Loucy (cell line): ENCODE measurements at regions not wholly inside any gene's neighbourhood (a gene's known extent, or its start where the extent isn't known, plus 50 kb on each side); places are given as distances from the start of the nearest gene placed in this dataset.

Experiments used
- EZH2phosphoT487 ChIP-seq: fragments of 200-600 bp; IDR thresholded peaks from 2 replicates; pipeline ENCODE4 v1.6.1; 2018; ENCODE audit warnings: antibody characterized with exemption, mild to moderate bottlenecking, moderate library complexity, borderline replicate concordance
- TF ChIP-seq, protein P1 (sequence below): fragments of 200-600 bp; sonication (generic); conservative IDR thresholded peaks from 2 replicates; pipeline ENCODE4 v1.5.1; 2014; ENCODE audit warnings: mild to moderate bottlenecking, antibody characterized with exemption, low read length

DNA sequence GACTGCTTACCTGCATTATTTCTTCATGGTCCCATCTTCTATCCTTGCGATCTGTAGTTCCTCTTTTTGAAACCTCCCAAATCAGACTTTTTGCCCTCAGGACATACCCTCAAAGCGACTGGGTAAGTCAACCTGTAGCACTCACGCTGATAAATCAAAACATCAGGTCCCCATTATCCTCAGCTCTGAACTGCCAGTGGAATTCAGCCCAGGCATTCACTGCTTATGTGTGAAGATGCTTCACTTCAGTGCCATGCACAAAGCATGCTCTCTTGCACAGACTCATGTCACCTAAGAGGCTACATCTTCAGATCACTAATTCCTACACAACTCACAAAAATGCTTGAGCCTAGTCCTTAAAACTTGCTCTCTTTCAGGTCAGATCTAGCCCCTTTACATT lies 283.6 kb upstream of the KLF6 start:
- TF ChIP-seq, protein P1, sequence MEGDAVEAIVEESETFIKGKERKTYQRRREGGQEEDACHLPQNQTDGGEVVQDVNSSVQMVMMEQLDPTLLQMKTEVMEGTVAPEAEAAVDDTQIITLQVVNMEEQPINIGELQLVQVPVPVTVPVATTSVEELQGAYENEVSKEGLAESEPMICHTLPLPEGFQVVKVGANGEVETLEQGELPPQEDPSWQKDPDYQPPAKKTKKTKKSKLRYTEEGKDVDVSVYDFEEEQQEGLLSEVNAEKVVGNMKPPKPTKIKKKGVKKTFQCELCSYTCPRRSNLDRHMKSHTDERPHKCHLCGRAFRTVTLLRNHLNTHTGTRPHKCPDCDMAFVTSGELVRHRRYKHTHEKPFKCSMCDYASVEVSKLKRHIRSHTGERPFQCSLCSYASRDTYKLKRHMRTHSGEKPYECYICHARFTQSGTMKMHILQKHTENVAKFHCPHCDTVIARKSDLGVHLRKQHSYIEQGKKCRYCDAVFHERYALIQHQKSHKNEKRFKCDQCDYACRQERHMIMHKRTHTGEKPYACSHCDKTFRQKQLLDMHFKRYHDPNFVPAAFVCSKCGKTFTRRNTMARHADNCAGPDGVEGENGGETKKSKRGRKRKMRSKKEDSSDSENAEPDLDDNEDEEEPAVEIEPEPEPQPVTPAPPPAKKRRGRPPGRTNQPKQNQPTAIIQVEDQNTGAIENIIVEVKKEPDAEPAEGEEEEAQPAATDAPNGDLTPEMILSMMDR = no peak
- no peak for TF ChIP-seq EZH2phosphoT487
